ENCODE measurements at regions not wholly inside any gene's neighbourhood (a gene's known extent, or its start where the extent isn't known, plus 50 kb on each side); places are given as distances from the start of the nearest gene placed in this dataset.

DNA sequence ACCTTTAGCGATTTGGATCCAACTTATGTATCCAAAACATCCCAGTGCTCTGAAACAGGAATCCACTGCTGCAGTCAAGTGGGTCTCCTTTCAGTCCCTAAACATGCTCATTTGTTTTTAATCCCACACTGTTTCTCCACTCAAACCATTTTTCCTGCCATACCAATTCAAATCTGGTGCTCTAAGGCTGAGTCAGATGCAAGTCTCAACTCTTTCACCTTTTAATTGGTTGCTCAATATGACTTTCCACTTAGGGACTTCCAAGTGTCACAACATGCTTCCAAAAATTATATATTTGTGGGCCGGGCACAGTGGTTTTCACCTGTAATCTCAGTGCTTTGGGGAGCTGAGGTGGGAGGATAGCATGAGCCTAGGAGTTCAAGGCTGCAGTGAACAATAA lies 113.4 kb upstream of the TANK start:
- TF ChIP-seq POLR2A (IDR thresholded peaks at IDR 0.05) = no peak
- no peak for TF ChIP-seq POLR2AphosphoS5 (IDR thresholded peaks at IDR 0.05)
- TF ChIP-seq, protein P1, sequence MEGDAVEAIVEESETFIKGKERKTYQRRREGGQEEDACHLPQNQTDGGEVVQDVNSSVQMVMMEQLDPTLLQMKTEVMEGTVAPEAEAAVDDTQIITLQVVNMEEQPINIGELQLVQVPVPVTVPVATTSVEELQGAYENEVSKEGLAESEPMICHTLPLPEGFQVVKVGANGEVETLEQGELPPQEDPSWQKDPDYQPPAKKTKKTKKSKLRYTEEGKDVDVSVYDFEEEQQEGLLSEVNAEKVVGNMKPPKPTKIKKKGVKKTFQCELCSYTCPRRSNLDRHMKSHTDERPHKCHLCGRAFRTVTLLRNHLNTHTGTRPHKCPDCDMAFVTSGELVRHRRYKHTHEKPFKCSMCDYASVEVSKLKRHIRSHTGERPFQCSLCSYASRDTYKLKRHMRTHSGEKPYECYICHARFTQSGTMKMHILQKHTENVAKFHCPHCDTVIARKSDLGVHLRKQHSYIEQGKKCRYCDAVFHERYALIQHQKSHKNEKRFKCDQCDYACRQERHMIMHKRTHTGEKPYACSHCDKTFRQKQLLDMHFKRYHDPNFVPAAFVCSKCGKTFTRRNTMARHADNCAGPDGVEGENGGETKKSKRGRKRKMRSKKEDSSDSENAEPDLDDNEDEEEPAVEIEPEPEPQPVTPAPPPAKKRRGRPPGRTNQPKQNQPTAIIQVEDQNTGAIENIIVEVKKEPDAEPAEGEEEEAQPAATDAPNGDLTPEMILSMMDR (IDR thresholded peaks at IDR 0.05) = no peak
- TF ChIP-seq EP300 (IDR thresholded peaks at IDR 0.05) = no peak
- H3K36me3 ChIP-seq = no peaks in the 10 kb centered on the region
- no peak overlapping the region for H3K4me3 ChIP-seq
- H3K9me3 ChIP-seq = no peaks in the 10 kb centered on the region
- WGBS = 83% methylated on average over 2 of the region's 2 CpGs
- peaks cover 9% of the 10 kb centered on the region for H3K4me1 ChIP-seq
- no peak for DNase-seq (ENCODE audit: low spot score in 2 of 2)
- H3K27ac ChIP-seq = no peak overlapping the region
- no peaks in the 10 kb centered on the region for H3K27me3 ChIP-seq

DNA sequence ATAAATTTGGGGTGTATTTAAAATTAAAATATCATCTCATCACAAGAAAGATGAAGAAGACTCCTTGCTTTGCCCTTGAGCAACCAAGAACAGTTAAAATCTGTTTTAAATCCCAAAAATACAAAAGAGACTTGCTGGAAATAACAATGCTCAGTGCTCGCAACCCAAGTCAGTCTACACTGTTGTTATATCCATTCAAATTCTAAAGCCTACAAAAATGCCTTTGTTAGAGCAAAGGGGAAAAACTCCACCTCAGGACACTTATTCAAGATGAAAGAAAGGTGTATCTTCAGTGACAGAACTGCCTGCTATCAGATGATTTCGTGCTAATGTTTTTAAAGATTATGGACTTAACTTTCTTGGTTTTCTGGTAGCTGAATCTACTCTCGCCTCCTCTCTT lies 111.9 kb upstream of the TANK start:
- Histone ChIP-seq H3K36me3 (no peaks in the 10 kb centered on the region), H3K4me1 (peaks cover 9% of the 10 kb centered on the region), H3K4me3 (no peak overlapping the region), H3K27me3 (no peaks in the 10 kb centered on the region), H3K9me3 (no peaks in the 10 kb centered on the region), H3K27ac (no peak overlapping the region)
- WGBS = 61% methylated on average over 3 of the region's 3 CpGs
- DNase-seq (ENCODE audit: low spot score in 2 of 2) = no peak
- TF ChIP-seq POLR2A (IDR thresholded peaks at IDR 0.05) (no peak), POLR2AphosphoS5 (IDR thresholded peaks at IDR 0.05) (no peak), EP300 (IDR thresholded peaks at IDR 0.05) (no peak)
- TF ChIP-seq, protein P1 (IDR thresholded peaks at IDR 0.05) = no peak

DNA sequence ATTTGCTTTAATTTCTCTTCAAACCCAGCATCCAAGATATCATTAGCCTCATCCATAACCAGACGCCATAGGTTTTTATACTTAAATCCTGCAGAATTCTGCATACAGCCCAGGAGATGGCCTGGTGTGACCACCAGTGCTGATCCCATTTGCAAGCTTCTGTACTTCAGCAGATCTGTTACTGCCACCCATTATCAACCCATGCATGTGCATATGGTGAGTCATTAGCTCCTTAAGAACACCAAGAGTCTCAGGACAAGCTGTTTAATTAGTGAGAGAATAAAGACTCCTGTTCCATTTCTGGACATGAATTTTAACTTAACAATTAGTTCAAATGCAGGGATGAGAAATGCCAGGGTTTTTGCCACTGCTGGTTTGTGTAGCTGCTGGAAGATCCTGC lies 110.7 kb upstream of the TANK start:
- WGBS = 100% methylated on average over 1 of the region's 1 CpG
- Histone ChIP-seq H3K27me3 (no peaks in the 10 kb centered on the region), H3K27ac (no peak overlapping the region), H3K9me3 (no peaks in the 10 kb centered on the region), H3K4me1 (peaks cover 3% of the 10 kb centered on the region), H3K4me3 (no peak overlapping the region), H3K36me3 (no peaks in the 10 kb centered on the region)
- DNase-seq (ENCODE audit: low spot score in 2 of 2) = no peak
- TF ChIP-seq POLR2A (IDR thresholded peaks at IDR 0.05) (no peak), POLR2AphosphoS5 (IDR thresholded peaks at IDR 0.05) (no peak), EP300 (IDR thresholded peaks at IDR 0.05) (no peak)
- TF ChIP-seq, protein P1 (IDR thresholded peaks at IDR 0.05) = no peak

DNA sequence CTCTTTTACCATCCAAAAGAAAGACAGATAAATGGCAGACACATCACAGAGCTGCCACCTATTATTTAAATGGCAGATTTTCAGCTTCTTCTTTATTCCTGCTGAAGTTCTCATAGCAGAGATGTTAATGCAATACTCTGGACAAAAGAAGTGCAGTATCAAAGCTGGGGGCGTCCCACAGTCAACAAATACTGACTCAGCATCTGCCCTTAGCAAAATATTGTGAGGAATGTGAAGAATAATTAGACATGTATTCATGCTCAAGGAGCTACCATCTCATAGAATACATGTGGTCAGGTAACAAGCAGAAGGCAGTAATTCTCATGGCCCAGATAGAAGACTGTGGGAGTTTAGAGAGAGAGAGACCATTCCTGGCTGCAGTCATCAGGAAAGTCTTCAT lies 108.0 kb upstream of the TANK start:
- WGBS = 88% methylated on average over 1 of the region's 1 CpG
- no peaks in the 10 kb centered on the region for H3K4me1 ChIP-seq
- TF ChIP-seq EP300 (IDR thresholded peaks at IDR 0.05) = no peak
- TF ChIP-seq POLR2AphosphoS5 (IDR thresholded peaks at IDR 0.05) = no peak
- TF ChIP-seq, protein P1 (IDR thresholded peaks at IDR 0.05) = no peak
- TF ChIP-seq POLR2A (IDR thresholded peaks at IDR 0.05) = no peak

DNA sequence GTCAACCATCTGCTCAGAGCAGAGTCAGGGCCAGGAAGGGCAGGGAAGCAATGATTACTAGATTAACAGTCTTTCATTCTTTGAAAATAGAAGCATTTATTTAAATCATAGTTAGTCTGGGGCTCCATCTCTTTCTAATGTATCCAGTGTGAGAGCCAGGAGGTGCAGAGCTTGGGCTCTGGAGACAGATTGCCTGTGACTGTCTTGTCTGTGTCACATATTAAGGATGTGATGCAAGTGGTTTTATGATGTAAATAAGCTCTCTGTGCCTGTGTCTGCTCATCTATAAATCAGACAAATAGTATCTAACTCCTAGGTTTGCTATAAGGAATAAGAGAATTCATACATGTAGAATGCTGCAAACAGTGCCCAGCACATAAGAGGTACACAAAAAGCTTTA lies 104.9 kb upstream of the TANK start:
- H3K4me1 ChIP-seq = no peaks in the 10 kb centered on the region
- no peak for TF ChIP-seq POLR2AphosphoS5 (IDR thresholded peaks at IDR 0.05)
- H3K9me3 ChIP-seq = no peaks in the 10 kb centered on the region
- H3K27me3 ChIP-seq = no peaks in the 10 kb centered on the region
- H3K4me3 ChIP-seq = no peak overlapping the region
- H3K36me3 ChIP-seq = no peaks in the 10 kb centered on the region
- DNase-seq (ENCODE audit: low spot score in 2 of 2) = no peak
- no peak overlapping the region for H3K27ac ChIP-seq

More for the DNA sequence above, 108.0 kb upstream of the TANK start:
- H3K27ac ChIP-seq = no peak overlapping the region
- no peak overlapping the region for H3K4me3 ChIP-seq
- no peaks in the 10 kb centered on the region for H3K9me3 ChIP-seq
- DNase-seq (ENCODE audit: low spot score in 2 of 2) = no peak
- H3K36me3 ChIP-seq = no peaks in the 10 kb centered on the region
- no peaks in the 10 kb centered on the region for H3K27me3 ChIP-seq

DNA sequence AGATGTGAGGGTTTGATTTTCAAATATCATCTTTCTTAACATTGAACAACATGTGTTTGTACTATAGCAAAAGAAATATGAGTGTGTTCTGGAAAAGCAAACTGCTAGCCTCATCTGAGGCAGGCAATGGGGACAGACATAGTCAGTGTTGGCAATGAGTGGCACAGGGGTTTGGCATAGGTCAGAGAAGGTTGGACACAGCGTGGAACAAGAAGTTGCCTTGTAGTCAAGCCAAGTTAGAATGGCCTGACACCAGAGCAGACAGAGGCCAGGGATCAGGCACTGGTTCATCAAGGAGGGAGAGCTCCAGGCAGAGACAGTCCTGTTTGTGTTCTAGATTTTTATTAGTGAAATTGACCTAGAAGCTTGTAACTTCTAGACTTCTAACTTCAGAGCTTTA lies 100.8 kb upstream of the TANK start:
- Histone ChIP-seq H3K4me3 (no peak overlapping the region), H3K9me3 (no peaks in the 10 kb centered on the region), H3K27me3 (no peaks in the 10 kb centered on the region), H3K27ac (no peak overlapping the region), H3K4me1 (peaks cover 16% of the 10 kb centered on the region), H3K36me3 (no peaks in the 10 kb centered on the region)
- WGBS = 79% methylated on average over 1 of the region's 1 CpG
- TF ChIP-seq EP300 (IDR thresholded peaks at IDR 0.05) (no peak), POLR2AphosphoS5 (IDR thresholded peaks at IDR 0.05) (no peak), POLR2A (IDR thresholded peaks at IDR 0.05) (no peak)
- TF ChIP-seq, protein P1 (IDR thresholded peaks at IDR 0.05) = no peak
- no peak for DNase-seq (ENCODE audit: low spot score in 2 of 2)
